C4-2B (cell line): ENCODE measurements at regions not wholly inside any gene's neighbourhood (a gene's known extent, or its start where the extent isn't known, plus 50 kb on each side); places are given as distances from the start of the nearest gene placed in this dataset.

ENCODE experiments used
- H3K27ac ChIP-seq: fragments of 450-650 bp; 2 replicates; pipeline ENCODE4 v1.5.1; 2017
- CTCF ChIP-seq: fragments of 450-650 bp; conservative IDR thresholded peaks from 2 replicates; pipeline ENCODE4 v1.5.1; 2017; ENCODE audit warnings: mild to moderate bottlenecking
- ZFX ChIP-seq: fragments of 450-650 bp; IDR thresholded peaks from 2 replicates; pipeline ENCODE4 v1.6.1; 2017

- H3K27ac ChIP-seq: no peak overlapping the region
- no peak for TF ChIP-seq ZFX
- no peak for TF ChIP-seq CTCF
These were observed 180.9 kb upstream of the TLE3 start for GRCh38 chr15:70278644-70279043.

- TF ChIP-seq ZFX (no peak), CTCF (no peak)
- H3K27ac ChIP-seq: no peak overlapping the region
These were observed 179.8 kb upstream of the TLE3 start for GRCh38 chr15:70277556-70277955.

- H3K27ac ChIP-seq: no peak overlapping the region
- TF ChIP-seq CTCF (no peak), ZFX (no peak)
These were observed 178.7 kb upstream of the TLE3 start for GRCh38 chr15:70276401-70276800.

GRCh38 chr15:70275461-70276138, 177.9 kb upstream of the TLE3 start:
- no peak overlapping the region for H3K27ac ChIP-seq
- TF ChIP-seq ZFX (no peak), CTCF (no peak)

GRCh38 chr15:70274908-70275307, 177.2 kb upstream of the TLE3 start:
- no peak for TF ChIP-seq CTCF
- no peak for TF ChIP-seq ZFX
- no peak overlapping the region for H3K27ac ChIP-seq

GRCh38 chr15:70274255-70274880, 176.7 kb upstream of the TLE3 start:
- no peak for TF ChIP-seq ZFX
- TF ChIP-seq CTCF: no peak
- H3K27ac ChIP-seq: no peak overlapping the region

- TF ChIP-seq CTCF (no peak), ZFX (no peak)
- no peak overlapping the region for H3K27ac ChIP-seq
These were observed 176.1 kb upstream of the TLE3 start for GRCh38 chr15:70273808-70274207.
